ENCODE measurements at regions not wholly inside any gene's neighbourhood (a gene's known extent, or its start where the extent isn't known, plus 50 kb on each side); places are given as distances from the start of the nearest gene placed in this dataset.

- TF ChIP-seq CTCF (IDR thresholded peaks at IDR 0.05) (no peak), POLR2A (IDR thresholded peaks at IDR 0.05) (no peak), EP300 (IDR thresholded peaks at IDR 0.05; ENCODE audit: low read depth) (no peak), POLR2AphosphoS5 (IDR thresholded peaks at IDR 0.05) (no peak)
These were observed 171.9 kb upstream of the SALL3 start for GRCh38 chr18:78807668-78808067.
